Heart right ventricle (tissue), 16 donors: ENCODE measurements at regions not wholly inside any gene's neighbourhood (a gene's known extent, or its start where the extent isn't known, plus 50 kb on each side); places are given as distances from the start of the nearest gene placed in this dataset.

ENCODE experiments used
- ATAC-seq, 8 donors: fragments of 200-7000 bp; cut with Tn5 transposase; one replicate each; pipeline ENCODE4 v1.9.1; 2020; ENCODE audit warnings: mild to moderate bottlenecking in 8 of 8, moderate library complexity in 8 of 8, moderate number of reproducible peaks in 1 of 8
- DNase-seq, 2 donors: peaks; one replicate each; pipeline ENCODE4 v3.0.0-alpha.2; 2020
- H3K27ac ChIP-seq, 10 donors: fragments of 200-600 bp; sonication (generic) in 2 of 10; one replicate each; pipeline versions ENCODE4 v1.5.0 to v1.8.0; 2020 to 2022; ENCODE audit warnings: mild to moderate bottlenecking in 3 of 10
- H3K27me3 ChIP-seq, 7 donors: fragments of 200-600 bp; one replicate each; pipeline ENCODE4 v1.8.0; 2021 to 2022; ENCODE audit warnings: mild to moderate bottlenecking in 2 of 7
- H3K36me3 ChIP-seq, 9 donors: fragments of 200-600 bp; sonication (generic) in 1 of 9; one replicate each; pipeline versions ENCODE4 v1.5.0 to v1.8.0; 2020 to 2022; ENCODE audit warnings: mild to moderate bottlenecking in 2 of 9
- H3K4me1 ChIP-seq, 9 donors: fragments of 200-600 bp; sonication (generic) in 1 of 9; one replicate each; pipeline versions ENCODE4 v1.5.0 to v1.8.0; 2020 to 2022; ENCODE audit warnings: mild to moderate bottlenecking in 4 of 9
- H3K4me3 ChIP-seq, 10 donors: fragments of 200-600 bp; sonication (generic) in 2 of 10; one replicate each; pipeline versions ENCODE4 v1.5.0 to v1.8.0; 2020 to 2022; ENCODE audit warnings: mild to moderate bottlenecking in 7 of 10, moderate library complexity in 2 of 10
- H3K9me3 ChIP-seq, 11 donors: fragments of 200-600 bp in 10 of 11; sonication (generic) in 2 of 11; one replicate each; pipeline versions ENCODE4 v1.5.0 to v1.8.0; 2013 to 2022; ENCODE audit warnings: mild to moderate bottlenecking in 2 of 11, control low read depth in 1 of 11, moderate library complexity in 1 of 11
- CTCF ChIP-seq, 9 donors: fragments of 200-600 bp; sonication (generic) in 2 of 9; IDR thresholded peaks; one replicate each; pipeline versions ENCODE4 v1.5.0 to v1.8.0; 2021 to 2022; ENCODE audit warnings: antibody characterized with exemption in 9 of 9, mild to moderate bottlenecking in 5 of 9, moderate library complexity in 1 of 9
- WGBS, 2 donors: extraction: QIAGEN DNeasy Blood & Tissue Kit; methylation state at CpG; one replicate each; pipeline ENCODE4 v1.1.7; 2013; ENCODE audit warnings: inconsistent platforms in 1 of 2; 5-methylcytosine and 5-hydroxymethylcytosine counted together
- intact Hi-C, 10 donors: fragments of 100-400 bp; cut with DNase I; formaldehyde crosslinking; loops; one replicate each; pipeline versions ENCODE4 v1.11.1 to v1.14.2; 2022
- donor health status: Arrhythmogenic right ventricular cardiomyopathy.
- donor health status: ischemic (EF 13 %, LVEDD 7.1; RV severe dilation, severe dysfunction).
- donor health status: healthy with polysubstance abuse.
- donor health status: DM: no; HTN: yes; CAD: no.
- donor health status: DM: no; HTN: no; CAD: no.
- donor health status: ischemic (EF 25% LVEDD 6.9; RV normal size, moderate dysfunction).
- donor health status: ischemic (EF 25% LVEDD 5.7; RV mildly dilated, moderate dysfunction).
- donor health status: healthy.
- donor health status: DM: yes; HTN: yes; CAD: no.
- donor health status: Ischemic cardiomyopathy.
- donor health status: ischemic (EF 35%, LVEDD 5.7; RV mildly dilated, moderate dysfunction).
- donor health status: nonischemic (EF 11% LVEDD 7.7; RV severe dilation, severe dysfunction).
- donor health status: DM: yes; HTN: yes; CAD: no.
- donor health status: PGD.
- donor health status: ischemic (EF 29% LVEDD 5.4; RV normal size, mild dysfunction).
- donor health status: nonischemic (EF 23%, LVEDD 6.1; RV moderate dilation, normal function).

GRCh38 chr14:71273366-71273765 lies 366.1 kb downstream of the PCNX1 start:
- Histone ChIP-seq H3K27ac (no peak overlapping the region), H3K4me1 (no peaks in the 10 kb centered on the region), H3K4me3 (no peak overlapping the region), H3K36me3 (no peaks in the 10 kb centered on the region), H3K9me3 (peaks cover 0 to 9% (median 0%) of the 10 kb centered on the region in 11 donors), H3K27me3 (no peaks in the 10 kb centered on the region)
- 84 to 93% methylated on average over 2 of the region's 2 CpGs for WGBS, 2 donors
- intact Hi-C loops = no loop called here
- DNase-seq (no peak), ATAC-seq (no peak)
- no peak for TF ChIP-seq CTCF (IDR thresholded peaks at IDR 0.05)

- H3K27ac ChIP-seq = no peak overlapping the region
- no peak for TF ChIP-seq CTCF (IDR thresholded peaks at IDR 0.05)
- DNase-seq = no peak
- H3K4me3 ChIP-seq = no peak overlapping the region
- WGBS, 2 donors = 55 to 70% methylated on average over 2 of the region's 2 CpGs
- no peak for ATAC-seq
- H3K27me3 ChIP-seq = no peaks in the 10 kb centered on the region
- no peaks in the 10 kb centered on the region for H3K36me3 ChIP-seq
- H3K9me3 ChIP-seq = peaks cover 0 to 15% (median 0%) of the 10 kb centered on the region in 11 donors
- H3K4me1 ChIP-seq = no peaks in the 10 kb centered on the region
- intact Hi-C loops = no loop called here
Observed at GRCh38 chr14:71284048-71284447, 376.8 kb downstream of the PCNX1 start.

GRCh38 chr14:71286126-71286525 lies 378.9 kb downstream of the PCNX1 start:
- Histone ChIP-seq H3K4me3 (no peak overlapping the region), H3K27ac (no peak overlapping the region), H3K27me3 (no peaks in the 10 kb centered on the region), H3K4me1 (peaks cover 0 to 8% (median 0%) of the 10 kb centered on the region in 9 donors), H3K36me3 (no peaks in the 10 kb centered on the region), H3K9me3 (peaks cover 0 to 15% (median 0%) of the 10 kb centered on the region in 11 donors)
- DNase-seq = no peak
- 91 to 96% methylated on average over 1 of the region's 1 CpG for WGBS, 2 donors
- TF ChIP-seq CTCF (IDR thresholded peaks at IDR 0.05) = no peak
- no peak for ATAC-seq
- intact Hi-C loops = no loop called here

- intact Hi-C loops = no loop called here
- DNase-seq (no peak), ATAC-seq (no peak)
- Histone ChIP-seq H3K9me3 (peaks cover 0 to 15% (median 0%) of the 10 kb centered on the region in 11 donors), H3K4me1 (peaks cover 0 to 9% (median 0%) of the 10 kb centered on the region in 9 donors), H3K27me3 (no peaks in the 10 kb centered on the region), H3K36me3 (no peaks in the 10 kb centered on the region), H3K27ac (no peak overlapping the region), H3K4me3 (no peak overlapping the region)
- no peak for TF ChIP-seq CTCF (IDR thresholded peaks at IDR 0.05)
- WGBS, 2 donors = 80 to 88% methylated on average over 2 of the region's 2 CpGs
Observed at GRCh38 chr14:71287567-71287966, 380.3 kb downstream of the PCNX1 start.
